ENCODE measurements at regions not wholly inside any gene's neighbourhood (a gene's known extent, or its start where the extent isn't known, plus 50 kb on each side); places are given as distances from the start of the nearest gene placed in this dataset.

- DNase-seq (ENCODE audit: low read depth), result no peak
These were observed 83.4 kb downstream of the C13orf42 start for GRCh38 chr13:51027644-51028043.

- no peak for DNase-seq (ENCODE audit: low read depth)
These were observed 85.1 kb downstream of the C13orf42 start for GRCh38 chr13:51026016-51026415.

GRCh38 chr13:51025245-51025905 lies 85.7 kb downstream of the C13orf42 start:
- DNase-seq (ENCODE audit: low read depth), result no peak

GRCh38 chr13:51021811-51022210 lies 89.3 kb downstream of the C13orf42 start:
- DNase-seq (ENCODE audit: low read depth), result no peak

- no peak for DNase-seq (ENCODE audit: low read depth)
These were observed 90.5 kb downstream of the C13orf42 start for GRCh38 chr13:51020600-51020999.

- DNase-seq (ENCODE audit: low read depth), result no peak
These were observed 92.0 kb downstream of the C13orf42 start for GRCh38 chr13:51019026-51019425.

- DNase-seq (ENCODE audit: low read depth), result no peak
These were observed 93.6 kb downstream of the C13orf42 start for GRCh38 chr13:51017516-51017915.

GRCh38 chr13:51015973-51016372 lies 95.1 kb downstream of the C13orf42 start:
- no peak for DNase-seq (ENCODE audit: low read depth)

GRCh38 chr13:51009597-51009996 lies 100.0 kb downstream of the RNASEH2B start:
- DNase-seq (ENCODE audit: low read depth), result no peak

- no peak for DNase-seq (ENCODE audit: low read depth)
These were observed 97.6 kb downstream of the RNASEH2B start for GRCh38 chr13:51007216-51007615.

- DNase-seq (ENCODE audit: low read depth), result peak; percentile 50
These were observed 96.7 kb downstream of the RNASEH2B start for GRCh38 chr13:51006067-51006845.

Measured in GM04503 (cell line).